ENCODE measurements at regions not wholly inside any gene's neighbourhood (a gene's known extent, or its start where the extent isn't known, plus 50 kb on each side); places are given as distances from the start of the nearest gene placed in this dataset.

GRCh38 chr4:144409525-144409924 is 236.4 kb upstream of the HHIP start:
- ATAC-seq (ENCODE audit: low read depth) (no peak), DNase-seq (no peak)
- H3K14ac ChIP-seq (replicated peaks; ENCODE audit: low read depth, low read length) = no peak overlapping the region
- H3K4me3 ChIP-seq (ENCODE audit: insufficient read depth, low read depth, low read length) = no peak overlapping the region
- H3K36me3 ChIP-seq (ENCODE audit: control insufficient read depth, insufficient read depth, low read length) = no peaks in the 10 kb centered on the region
- H3K56ac ChIP-seq (ENCODE audit: extremely low read depth, insufficient read depth, low read length) = no peak overlapping the region
- POLR2A ChIA-PET (ENCODE audit: unreplicated experiment) = no interaction called here
- H3K9me3 ChIP-seq (ENCODE audit: control insufficient read depth, insufficient read depth, low read length) = no peaks in the 10 kb centered on the region
- no peaks in the 10 kb centered on the region for H3K27me3 ChIP-seq (ENCODE audit: control insufficient read depth, insufficient read depth, low read length)
- dilution Hi-C loops (cut with HindIII; ENCODE audit: low sequenced_read_pairs, unreplicated experiment) = no loop called here
- TF ChIP-seq FOS (IDR thresholded peaks at IDR 0.05; ENCODE audit: low read depth, low read length) (no peak), MAZ (IDR thresholded peaks at IDR 0.05; ENCODE audit: borderline replicate concordance, low read depth, low read length) (no peak), BHLHE40 (IDR thresholded peaks at IDR 0.05; ENCODE audit: low read depth, low read length) (no peak), MAFK (IDR thresholded peaks at IDR 0.05; ENCODE audit: low read depth, low read length) (no peak), CTCF (conservative IDR thresholded peaks at IDR 0.05; ENCODE audit: low read depth, low read length) (no peak), USF2 (IDR thresholded peaks at IDR 0.05; ENCODE audit: low read depth, low read length) (no peak), MXI1 (IDR thresholded peaks at IDR 0.05; ENCODE audit: borderline replicate concordance, low read depth, low read length) (no peak)
- no peak overlapping the region for H2AK9ac ChIP-seq (replicated peaks; ENCODE audit: low read depth, low read length, poor library complexity)
- no peak overlapping the region for H3K9ac ChIP-seq (ENCODE audit: low read depth, low read length)
- H3K4me2 ChIP-seq (ENCODE audit: low read depth, low read length) = no peak overlapping the region
- no peak overlapping the region for H2BK120ac ChIP-seq (ENCODE audit: low read depth, low read length)
- WGBS, 2 experiments (ENCODE audit: extremely low coverage in 2 of 2, insufficient read length in 1 of 2) = no CpG with 5 or more reads among the region's 4 CpGs
- no peaks in the 10 kb centered on the region for H4K20me1 ChIP-seq (ENCODE audit: insufficient read depth, low read length)
- H4K91ac ChIP-seq (ENCODE audit: insufficient read depth, low read depth, low read length) = no peak overlapping the region
- H2AK5ac ChIP-seq (ENCODE audit: low read depth, low read length) = no peak overlapping the region
- intact Hi-C loops (cut with micrococcal nuclease) = no loop called here
- H2AFZ ChIP-seq (replicated peaks; ENCODE audit: low read length, poor library complexity) = no peak overlapping the region
- H3K4ac ChIP-seq (ENCODE audit: low read depth, low read length) = no peak overlapping the region
- no peaks in the 10 kb centered on the region for H3K4me1 ChIP-seq (ENCODE audit: control insufficient read depth, insufficient read depth, low read length)
- no peak overlapping the region for H3K23ac ChIP-seq (ENCODE audit: low read depth, low read length)
- H4K5ac ChIP-seq (ENCODE audit: low read depth, low read length) = no peak overlapping the region
- no peak overlapping the region for H2BK5ac ChIP-seq (ENCODE audit: low read depth, low read length, poor library complexity, severe bottlenecking)
- BruUV-seq (replicated peaks) = no TSS peak
- H3K18ac ChIP-seq (ENCODE audit: low read depth, low read length) = no peak overlapping the region
- H2BK15ac ChIP-seq (ENCODE audit: low read depth, low read length) = no peak overlapping the region
- H3K27ac ChIP-seq (ENCODE audit: insufficient read depth, low read length) = no peak overlapping the region
- no peak overlapping the region for H4K8ac ChIP-seq (ENCODE audit: low read depth in 2 of 2, low read length in 2 of 2)
- in situ Hi-C loops (cut with MboI; ENCODE audit: low sequenced_read_pairs) = no loop called here
- no peaks in the 10 kb centered on the region for H3K79me1 ChIP-seq (ENCODE audit: low read depth in 1 of 2, low read length in 2 of 2)
- H3K9me1 ChIP-seq (ENCODE audit: insufficient read depth, low read length) = no peaks in the 10 kb centered on the region
- no peak overlapping the region for H2BK20ac ChIP-seq (ENCODE audit: low read depth, low read length)
- CTCF ChIA-PET = no interaction called here
